ENCODE measurements at regions not wholly inside any gene's neighbourhood (a gene's known extent, or its start where the extent isn't known, plus 50 kb on each side); places are given as distances from the start of the nearest gene placed in this dataset.

DNA sequence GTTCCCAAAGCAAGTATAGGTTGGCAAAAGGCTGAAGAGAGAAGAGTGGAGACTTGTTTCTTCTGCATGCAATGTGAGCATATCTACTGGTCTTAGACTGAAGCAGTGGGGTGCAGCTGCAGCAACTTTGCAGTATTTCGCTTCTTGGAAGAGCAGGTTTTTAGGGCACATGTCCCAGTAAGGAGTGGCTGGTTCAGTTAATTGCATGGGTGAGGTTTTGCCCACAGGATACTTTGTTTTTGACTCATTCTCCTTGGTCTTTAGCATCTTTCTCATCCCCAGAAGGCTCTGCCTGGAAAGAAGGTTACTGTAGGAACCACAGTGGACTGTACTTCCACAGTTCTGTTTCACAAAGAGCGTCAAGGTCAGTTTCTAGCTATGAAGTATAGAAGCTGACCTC lies 68.0 kb upstream of the NR3C2 start:
- H3K9me3 Mint-ChIP-seq (ENCODE audit: unreplicated experiment), result no peaks in the 10 kb centered on the region
- intact Hi-C loops (cut with micrococcal nuclease; ENCODE audit: unreplicated experiment), result no loop called here
- CTCF ChIA-PET, result no interaction called here
- no peak overlapping the region for H3K27ac Mint-ChIP-seq (ENCODE audit: unreplicated experiment)
- TF ChIP-seq, protein P1, sequence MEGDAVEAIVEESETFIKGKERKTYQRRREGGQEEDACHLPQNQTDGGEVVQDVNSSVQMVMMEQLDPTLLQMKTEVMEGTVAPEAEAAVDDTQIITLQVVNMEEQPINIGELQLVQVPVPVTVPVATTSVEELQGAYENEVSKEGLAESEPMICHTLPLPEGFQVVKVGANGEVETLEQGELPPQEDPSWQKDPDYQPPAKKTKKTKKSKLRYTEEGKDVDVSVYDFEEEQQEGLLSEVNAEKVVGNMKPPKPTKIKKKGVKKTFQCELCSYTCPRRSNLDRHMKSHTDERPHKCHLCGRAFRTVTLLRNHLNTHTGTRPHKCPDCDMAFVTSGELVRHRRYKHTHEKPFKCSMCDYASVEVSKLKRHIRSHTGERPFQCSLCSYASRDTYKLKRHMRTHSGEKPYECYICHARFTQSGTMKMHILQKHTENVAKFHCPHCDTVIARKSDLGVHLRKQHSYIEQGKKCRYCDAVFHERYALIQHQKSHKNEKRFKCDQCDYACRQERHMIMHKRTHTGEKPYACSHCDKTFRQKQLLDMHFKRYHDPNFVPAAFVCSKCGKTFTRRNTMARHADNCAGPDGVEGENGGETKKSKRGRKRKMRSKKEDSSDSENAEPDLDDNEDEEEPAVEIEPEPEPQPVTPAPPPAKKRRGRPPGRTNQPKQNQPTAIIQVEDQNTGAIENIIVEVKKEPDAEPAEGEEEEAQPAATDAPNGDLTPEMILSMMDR (IDR thresholded peaks at IDR 0.05; ENCODE audit: insufficient read depth in 1 of 2, low read depth in 1 of 2, low read length in 1 of 2, severe bottlenecking in 1 of 2, unreplicated experiment in 1 of 2), result no peak
- Histone ChIP-seq H3K4me3 (ENCODE audit: low read depth, low read length) (no peak overlapping the region), H3K9me3 (no peaks in the 10 kb centered on the region), H3K36me3 (ENCODE audit: control insufficient read depth, insufficient read depth, low read length) (no peaks in the 10 kb centered on the region), H3K27me3 (replicated peaks; ENCODE audit: control insufficient read depth, insufficient read depth, low read length) (no peaks in the 10 kb centered on the region), H3K4me1 (no peaks in the 10 kb centered on the region)
- peaks cover 2% of the 10 kb centered on the region for H3K27me3 Mint-ChIP-seq (ENCODE audit: insufficient read depth, unreplicated experiment)
- POLR2A ChIA-PET, result no interaction called here
- no peak for DNase-seq
- no peaks in the 10 kb centered on the region for H3K4me1 Mint-ChIP-seq (ENCODE audit: low read depth, unreplicated experiment)
- no TSS peak for BruUV-seq (replicated peaks)
- H3K36me3 Mint-ChIP-seq (ENCODE audit: insufficient read depth, unreplicated experiment), result no peaks in the 10 kb centered on the region
- no peak overlapping the region for H3K4me3 Mint-ChIP-seq (ENCODE audit: unreplicated experiment)

DNA sequence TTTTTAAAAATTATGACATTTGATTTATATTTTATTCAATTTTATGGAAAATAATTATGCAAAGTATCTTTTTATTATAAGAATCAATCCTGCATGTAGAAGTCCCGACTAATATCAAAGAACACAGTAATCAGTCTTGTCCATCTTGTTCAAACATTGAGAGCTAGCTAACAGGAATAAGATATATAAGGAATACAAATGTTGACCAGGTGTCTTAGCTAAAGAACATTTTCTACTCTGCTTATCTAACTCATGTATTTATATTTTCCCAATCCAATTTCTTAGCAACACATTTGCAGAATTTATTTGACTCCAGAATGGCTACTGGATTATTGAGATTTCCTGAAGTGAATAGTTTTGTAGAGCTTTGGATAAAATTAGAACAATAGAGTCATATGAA lies 61.5 kb upstream of the NR3C2 start:
- Histone ChIP-seq H3K36me3 (ENCODE audit: control insufficient read depth, insufficient read depth, low read length) (no peaks in the 10 kb centered on the region), H3K27me3 (replicated peaks; ENCODE audit: control insufficient read depth, insufficient read depth, low read length) (no peaks in the 10 kb centered on the region), H3K9me3 (no peaks in the 10 kb centered on the region), H3K4me1 (no peaks in the 10 kb centered on the region), H3K4me3 (ENCODE audit: low read depth, low read length) (no peak overlapping the region)
- CTCF ChIA-PET, result no interaction called here
- Mint-ChIP-seq H3K27ac (ENCODE audit: unreplicated experiment) (no peak overlapping the region), H3K27me3 (ENCODE audit: insufficient read depth, unreplicated experiment) (peaks cover 9% of the 10 kb centered on the region), H3K4me1 (ENCODE audit: low read depth, unreplicated experiment) (no peaks in the 10 kb centered on the region), H3K36me3 (ENCODE audit: insufficient read depth, unreplicated experiment) (no peaks in the 10 kb centered on the region), H3K9me3 (ENCODE audit: unreplicated experiment) (no peaks in the 10 kb centered on the region), H3K4me3 (ENCODE audit: unreplicated experiment) (no peak overlapping the region)
- POLR2A ChIA-PET, result no interaction called here
- intact Hi-C loops (cut with micrococcal nuclease; ENCODE audit: unreplicated experiment), result no loop called here
- DNase-seq, result no peak
- BruUV-seq (replicated peaks), result no TSS peak
- TF ChIP-seq, protein P1 (IDR thresholded peaks at IDR 0.05; ENCODE audit: insufficient read depth in 1 of 2, low read depth in 1 of 2, low read length in 1 of 2, severe bottlenecking in 1 of 2, unreplicated experiment in 1 of 2), result no peak

DNA sequence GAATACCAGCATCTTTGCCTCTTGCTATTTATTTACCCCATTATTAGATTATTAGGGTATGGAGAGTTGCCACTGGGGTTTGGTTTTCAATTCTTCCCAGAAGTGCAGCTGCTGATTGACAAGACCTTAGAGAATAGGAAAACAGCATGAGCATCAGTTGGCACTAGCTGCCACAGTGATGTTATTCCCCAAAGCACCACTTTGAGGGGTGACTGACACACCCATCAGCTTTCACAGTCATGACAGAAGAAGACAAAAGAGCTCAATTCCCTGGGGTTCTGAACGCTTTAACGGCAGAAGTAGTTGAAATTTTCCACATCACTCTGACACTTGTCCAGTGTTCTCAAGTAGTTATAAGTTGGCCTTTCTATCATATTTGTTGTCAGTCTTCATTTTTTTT lies 55.0 kb upstream of the NR3C2 start:
- Mint-ChIP-seq H3K36me3 (ENCODE audit: insufficient read depth, unreplicated experiment) (no peaks in the 10 kb centered on the region), H3K4me1 (ENCODE audit: low read depth, unreplicated experiment) (no peaks in the 10 kb centered on the region), H3K27ac (ENCODE audit: unreplicated experiment) (no peak overlapping the region), H3K27me3 (ENCODE audit: insufficient read depth, unreplicated experiment) (peaks cover 9% of the 10 kb centered on the region), H3K9me3 (ENCODE audit: unreplicated experiment) (no peaks in the 10 kb centered on the region), H3K4me3 (ENCODE audit: unreplicated experiment) (no peak overlapping the region)
- H3K4me3 ChIP-seq (ENCODE audit: low read depth, low read length), result no peak overlapping the region
- H3K9me3 ChIP-seq, result no peaks in the 10 kb centered on the region
- DNase-seq, result no peak
- TF ChIP-seq, protein P1 (IDR thresholded peaks at IDR 0.05; ENCODE audit: insufficient read depth in 1 of 2, low read depth in 1 of 2, low read length in 1 of 2, severe bottlenecking in 1 of 2, unreplicated experiment in 1 of 2), result no peak
- POLR2A ChIA-PET, result no interaction called here
- intact Hi-C loops (cut with micrococcal nuclease; ENCODE audit: unreplicated experiment), result no loop called here
- CTCF ChIA-PET, result interaction anchor here (0.6 kb wide), 1 partner anchor 1610 kb away, joined by 4 read pairs; no protein-coding TSS in a partner anchor
- no TSS peak for BruUV-seq (replicated peaks)
- H3K27me3 ChIP-seq (replicated peaks; ENCODE audit: control insufficient read depth, insufficient read depth, low read length), result no peaks in the 10 kb centered on the region
- no peaks in the 10 kb centered on the region for H3K4me1 ChIP-seq
- H3K36me3 ChIP-seq (ENCODE audit: control insufficient read depth, insufficient read depth, low read length), result no peaks in the 10 kb centered on the region
